Fibroblast of skin of left biceps (primary cell): ENCODE measurements at regions not wholly inside any gene's neighbourhood (a gene's known extent, or its start where the extent isn't known, plus 50 kb on each side); places are given as distances from the start of the nearest gene placed in this dataset.
A peak's percentile ranks its signal among the peaks of the same experiment; 100 is the strongest.

Source experiments
- DNase-seq, 2 experiments: peaks; one replicate each; pipeline ENCODE4 v3.0.0-alpha.2; 2013; ENCODE audit warnings: low read depth in 2 of 2

- DNase-seq = peak; percentile 13 to 15
Observed at GRCh38 chr4:120977435-120977997, 55.0 kb upstream of the PRDM5 start.

- no peak for DNase-seq
Observed at GRCh38 chr4:120973207-120973606, 50.7 kb upstream of the PRDM5 start.
